ENCODE measurements at regions not wholly inside any gene's neighbourhood (a gene's known extent, or its start where the extent isn't known, plus 50 kb on each side); places are given as distances from the start of the nearest gene placed in this dataset.

GRCh38 chr5:143559586-143560109 is 156.2 kb upstream of the NR3C1 start:
- no peak for DNase-seq (ENCODE audit: low read depth)
- no peak overlapping the region for H3K4me3 ChIP-seq (ENCODE audit: low read depth, low read length)
- no peak for TF ChIP-seq CTCF (IDR thresholded peaks at IDR 0.05; ENCODE audit: insufficient read depth, low read depth, low read length, missing control alignments)

DNA sequence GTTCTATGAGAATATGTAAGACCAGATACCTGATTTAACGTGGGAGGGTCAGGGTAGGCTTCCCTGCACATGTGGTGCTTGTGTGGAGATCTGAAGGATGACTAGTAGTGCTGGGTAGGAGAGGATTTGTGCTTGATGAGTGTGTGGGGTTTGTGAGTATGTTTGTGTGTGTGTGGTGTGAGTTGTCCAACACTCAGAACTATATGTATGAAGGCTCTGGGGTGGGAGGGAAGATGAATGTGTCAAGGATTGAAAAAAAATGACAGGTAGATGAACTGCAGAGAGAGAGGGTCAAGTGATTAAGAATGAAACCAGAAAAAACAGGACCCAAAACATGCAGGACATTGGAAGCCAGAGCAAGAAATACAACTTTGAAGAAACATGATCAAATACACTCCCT is 154.6 kb upstream of the NR3C1 start:
- H3K4me3 ChIP-seq (ENCODE audit: low read depth, low read length), result no peak overlapping the region
- no peak for TF ChIP-seq CTCF (IDR thresholded peaks at IDR 0.05; ENCODE audit: insufficient read depth, low read depth, low read length, missing control alignments)
- peak; percentile 9 for DNase-seq (ENCODE audit: low read depth)

GRCh38 chr5:143557061-143557818 is 153.8 kb upstream of the NR3C1 start:
- no peak for TF ChIP-seq CTCF (IDR thresholded peaks at IDR 0.05; ENCODE audit: insufficient read depth, low read depth, low read length, missing control alignments)
- peak; percentile 27 for DNase-seq (ENCODE audit: low read depth)

GRCh38 chr5:143554918-143555477 is 151.5 kb upstream of the NR3C1 start:
- H3K4me3 ChIP-seq (ENCODE audit: low read depth, low read length), result no peak overlapping the region
- TF ChIP-seq CTCF (IDR thresholded peaks at IDR 0.05; ENCODE audit: insufficient read depth, low read depth, low read length, missing control alignments), result no peak
- DNase-seq (ENCODE audit: low read depth), result no peak

More at GRCh38 chr5:143557061-143557818, 153.8 kb upstream of the NR3C1 start:
- no peak overlapping the region for H3K4me3 ChIP-seq (ENCODE audit: low read depth, low read length)

DNA sequence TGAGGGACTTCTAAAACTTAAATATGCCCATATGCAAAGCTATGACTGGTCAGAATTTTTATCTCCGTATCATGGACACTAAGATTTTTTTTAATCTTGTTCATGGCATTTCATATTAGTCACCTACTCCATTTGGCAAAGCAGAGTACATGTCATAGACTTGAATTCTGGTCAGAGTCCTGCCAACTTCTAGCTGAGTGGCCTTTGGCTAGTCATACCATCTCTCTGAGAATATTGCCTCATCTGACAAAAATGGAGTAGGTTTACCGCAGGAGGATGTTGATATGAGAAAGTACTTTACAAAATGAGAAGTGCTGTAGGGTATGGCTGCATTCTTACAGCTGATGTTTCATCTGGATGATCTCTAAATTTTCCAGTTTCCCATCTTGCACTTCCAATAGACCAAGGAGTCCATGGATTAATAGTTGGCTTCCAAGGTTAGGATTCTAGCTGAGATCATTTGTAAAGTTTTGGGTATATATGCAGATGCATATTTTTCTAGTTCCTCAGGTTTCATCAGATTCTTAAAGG is 150.8 kb upstream of the NR3C1 start:
- no peak for DNase-seq (ENCODE audit: low read depth)
- no peak for TF ChIP-seq CTCF (IDR thresholded peaks at IDR 0.05; ENCODE audit: insufficient read depth, low read depth, low read length, missing control alignments)
- H3K4me3 ChIP-seq (ENCODE audit: low read depth, low read length), result no peak overlapping the region

DNA sequence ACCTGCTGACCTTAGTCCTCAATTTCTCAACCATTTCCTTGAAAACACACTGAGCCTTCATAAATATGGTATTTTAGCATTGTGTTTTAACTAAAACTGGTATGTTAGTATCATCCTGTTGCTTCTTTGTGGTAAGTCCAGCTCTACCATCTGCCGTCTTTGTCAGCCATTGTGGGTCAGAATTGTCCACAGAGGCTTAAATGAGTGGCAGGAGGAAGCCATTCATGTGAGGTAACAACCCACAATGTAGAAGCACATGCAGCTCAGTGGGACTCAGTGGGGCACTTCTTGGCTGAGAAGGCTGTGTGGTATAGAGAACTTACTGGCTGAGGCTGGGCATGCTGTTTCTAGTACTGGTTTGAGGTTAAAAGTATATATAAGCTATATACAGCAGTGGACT is 149.2 kb upstream of the NR3C1 start:
- no peak overlapping the region for H3K4me3 ChIP-seq (ENCODE audit: low read depth, low read length)
- TF ChIP-seq CTCF (IDR thresholded peaks at IDR 0.05; ENCODE audit: insufficient read depth, low read depth, low read length, missing control alignments), result no peak
- DNase-seq (ENCODE audit: low read depth), result no peak

Data from GM12865 (cell line).